GM12891 (cell line): ENCODE measurements at regions not wholly inside any gene's neighbourhood (a gene's known extent, or its start where the extent isn't known, plus 50 kb on each side); places are given as distances from the start of the nearest gene placed in this dataset.

Source experiments
- DNase-seq: peaks from one replicate; pipeline ENCODE4 v3.0.0; 2011; ENCODE audit warnings: low spot score; ENCODE audit not compliant: insufficient read length
- FAIRE-seq: peaks from 2 replicates; lab custom pipeline; 2011; peaks lifted over from hg19 to GRCh38; lab: Jason Lieb, UNC
- PAX5 ChIP-seq: IDR thresholded peaks from 2 replicates; pipeline ENCODE4 v1.6.1; 2011; ENCODE audit warnings: low read length, moderate library complexity, mild to moderate bottlenecking; ENCODE audit not compliant: insufficient read depth, severe bottlenecking
- POLR2A ChIP-seq: IDR thresholded peaks from 2 replicates; pipeline ENCODE4 v1.6.1; 2011; ENCODE audit warnings: low read depth, low read length, control low read depth
- POLR2AphosphoS5 ChIP-seq: IDR thresholded peaks from 2 replicates; pipeline ENCODE4 v1.6.1; 2011; ENCODE audit warnings: low read depth, low read length, control low read depth
- POU2F2 ChIP-seq: IDR thresholded peaks from 2 replicates; pipeline ENCODE4 v1.6.1; 2011; ENCODE audit warnings: low read depth, mild to moderate bottlenecking, control low read depth, low read length, moderate library complexity
- SPI1 ChIP-seq: IDR thresholded peaks from 2 replicates; pipeline ENCODE4 v1.6.1; 2011; ENCODE audit warnings: low read depth, low read length, control low read depth
- TAF1 ChIP-seq: IDR thresholded peaks from 2 replicates; pipeline ENCODE4 v1.6.1; 2011; ENCODE audit warnings: low read depth, low read length, control low read depth

GRCh38 chr16:87182759-87183158 is 134.4 kb downstream of the C16orf95 start:
- DNase-seq: no peak
- TF ChIP-seq POLR2AphosphoS5: no peak
- no peak for TF ChIP-seq POU2F2
- no peak for TF ChIP-seq TAF1
- no peak for TF ChIP-seq PAX5
- TF ChIP-seq SPI1: no peak
- TF ChIP-seq POLR2A: no peak
- no peak for FAIRE-seq

GRCh38 chr16:87183647-87184046 is 133.5 kb downstream of the C16orf95 start:
- DNase-seq (no peak), FAIRE-seq (no peak)
- TF ChIP-seq POU2F2: no peak
- no peak for TF ChIP-seq PAX5
- TF ChIP-seq SPI1: no peak
- TF ChIP-seq POLR2AphosphoS5: no peak
- TF ChIP-seq POLR2A: no peak
- no peak for TF ChIP-seq TAF1

GRCh38 chr16:87185308-87185707 is 131.9 kb downstream of the C16orf95 start:
- TF ChIP-seq PAX5 (no peak), POLR2AphosphoS5 (no peak), POU2F2 (no peak), TAF1 (no peak), SPI1 (no peak), POLR2A (no peak)
- DNase-seq (no peak), FAIRE-seq (no peak)

- TF ChIP-seq POLR2AphosphoS5: no peak
- TF ChIP-seq PAX5: no peak
- no peak for TF ChIP-seq POU2F2
- no peak for TF ChIP-seq TAF1
- no peak for TF ChIP-seq POLR2A
- no peak for TF ChIP-seq SPI1
- DNase-seq: no peak
- no peak for FAIRE-seq
Measured at GRCh38 chr16:87185983-87186382, 131.2 kb downstream of the C16orf95 start.

- no peak for FAIRE-seq
- no peak for DNase-seq
- TF ChIP-seq PAX5 (no peak), TAF1 (no peak), POLR2A (no peak), POLR2AphosphoS5 (no peak), POU2F2 (no peak), SPI1 (no peak)
Measured at GRCh38 chr16:87186446-87186845, 130.7 kb downstream of the C16orf95 start.

GRCh38 chr16:87186876-87187533 is 130.2 kb downstream of the C16orf95 start:
- peak; percentile 75 for FAIRE-seq
- no peak for DNase-seq

GRCh38 chr16:87188104-87188503 is 129.1 kb downstream of the C16orf95 start:
- FAIRE-seq (peak; percentile 80), DNase-seq (no peak)
- TF ChIP-seq POU2F2 (no peak), POLR2A (no peak), POLR2AphosphoS5 (no peak), SPI1 (no peak), TAF1 (no peak)

More at GRCh38 chr16:87186876-87187533, 130.2 kb downstream of the C16orf95 start:
- no peak for TF ChIP-seq TAF1
- no peak for TF ChIP-seq POLR2AphosphoS5
- TF ChIP-seq SPI1: no peak

- TF ChIP-seq POLR2AphosphoS5 (no peak), POU2F2 (no peak), TAF1 (no peak), POLR2A (no peak), PAX5 (no peak), SPI1 (no peak)
- no peak for FAIRE-seq
- DNase-seq: no peak
Measured at GRCh38 chr16:87189426-87189825, 127.8 kb downstream of the C16orf95 start.

- FAIRE-seq (no peak), DNase-seq (no peak)
- TF ChIP-seq POLR2A: no peak
- no peak for TF ChIP-seq POU2F2
- TF ChIP-seq SPI1: no peak
- TF ChIP-seq TAF1: no peak
- no peak for TF ChIP-seq POLR2AphosphoS5
- TF ChIP-seq PAX5: no peak
Measured at GRCh38 chr16:87190288-87191230, 126.6 kb downstream of the C16orf95 start.
